T-helper 1 cell treated with Interleukin-12 subunit alpha and Interleukin-12 subunit beta and Interleukin-4 antibody, amounts not matched to agents 30 μg/mL and 1 μg/mL, for 36 hours (primary cell): ENCODE measurements at regions not wholly inside any gene's neighbourhood (a gene's known extent, or its start where the extent isn't known, plus 50 kb on each side); places are given as distances from the start of the nearest gene placed in this dataset.

Experiments
- H3K27ac Mint-ChIP-seq: one replicate; pipeline ENCODE4 v1.8.0; 2021; ENCODE audit warnings: mild to moderate bottlenecking, mixed read lengths
- H3K27me3 Mint-ChIP-seq: one replicate; pipeline ENCODE4 v1.8.0; 2021; ENCODE audit warnings: low read depth, mixed read lengths
- H3K36me3 Mint-ChIP-seq: one replicate; pipeline ENCODE4 v1.8.0; 2021; ENCODE audit warnings: low read depth, mixed read lengths
- H3K4me1 Mint-ChIP-seq: one replicate; pipeline ENCODE4 v1.8.0; 2021; ENCODE audit warnings: low read depth, mixed read lengths
- H3K4me3 Mint-ChIP-seq: one replicate; pipeline ENCODE4 v1.8.0; 2021; ENCODE audit warnings: mild to moderate bottlenecking, moderate library complexity, mixed read lengths
- H3K9me3 Mint-ChIP-seq: one replicate; pipeline ENCODE4 v1.8.0; 2021; ENCODE audit warnings: mixed read lengths

GRCh38 chr4:81521708-81522107 is 50.0 kb upstream of the RASGEF1B start:
- H3K36me3 Mint-ChIP-seq, result no peaks in the 10 kb centered on the region
- peaks cover 4% of the 10 kb centered on the region for H3K27me3 Mint-ChIP-seq
- peaks cover 12% of the 10 kb centered on the region for H3K9me3 Mint-ChIP-seq
- no peak overlapping the region for H3K4me3 Mint-ChIP-seq
- peaks cover 1% of the 10 kb centered on the region for H3K4me1 Mint-ChIP-seq
- no peak overlapping the region for H3K27ac Mint-ChIP-seq
